Prostate gland (tissue), 2 donors: ENCODE measurements at regions not wholly inside any gene's neighbourhood (a gene's known extent, or its start where the extent isn't known, plus 50 kb on each side); places are given as distances from the start of the nearest gene placed in this dataset.

ENCODE experiments used
- DNase-seq: peaks from one replicate; pipeline ENCODE4 v3.0.0-alpha.2; 2019; ENCODE audit warnings: low spot score
- H3K27ac ChIP-seq, 2 donors: fragments of 200-600 bp; sonication (generic); 2 replicates each; pipeline ENCODE4 v1.5.1; 2017 to 2019
- H3K27me3 ChIP-seq: fragments of 200-600 bp; sonication (generic); replicated peaks from 2 replicates; pipeline ENCODE4 v1.5.1; 2019; ENCODE audit not compliant: insufficient read depth
- H3K36me3 ChIP-seq, 2 donors: fragments of 200-600 bp; sonication (generic); 1 replicate in 1 of 2; 2 replicates in 1 of 2; pipeline versions ENCODE4 v1.5.1 to v1.8.1; 2017 to 2019
- H3K4me1 ChIP-seq: fragments of 200-600 bp; sonication (generic); replicated peaks from 2 replicates; pipeline ENCODE4 v1.5.1; 2019
- H3K4me3 ChIP-seq, 2 donors: fragments of 200-600 bp; sonication (generic); 2 replicates each; pipeline ENCODE4 v1.5.1; 2017 to 2019
- H3K9me3 ChIP-seq: fragments of 200-600 bp; sonication (generic); 2 replicates; pipeline ENCODE4 v1.5.1; 2017
- CTCF ChIP-seq, 4 experiments: fragments of 200-600 bp in 2 of 4; fragments of 450-650 bp in 2 of 4; sonication (generic) in 2 of 4; IDR thresholded peaks; 1 replicate in 3 of 4; 2 replicates in 1 of 4; pipeline ENCODE4 v1.5.1; 2016 to 2019; ENCODE audit warnings: antibody characterized with exemption in 4 of 4, mild to moderate bottlenecking in 2 of 4, moderate library complexity in 2 of 4
- POLR2A ChIP-seq: fragments of 450-650 bp; IDR thresholded peaks from one replicate; pipeline ENCODE4 v1.6.1; 2016; ENCODE audit warnings: antibody characterized with exemption, mild to moderate bottlenecking
- POLR2AphosphoS5 ChIP-seq: sonication (generic); formaldehyde crosslinking; IDR thresholded peaks from one replicate; pipeline ENCODE4 v1.6.1; 2017; ENCODE audit warnings: antibody characterized with exemption
- WGBS: methylation state at CpG from one replicate; pipeline ENCODE4 v1.1.5; 2018; 5-methylcytosine and 5-hydroxymethylcytosine counted together
- intact Hi-C: fragments of 100-400 bp; cut with DNase I; formaldehyde crosslinking; loops from one replicate; pipeline ENCODE4 v1.14.2; 2022

- DNase-seq: no peak
- intact Hi-C loops: no loop called here
- 39% methylated on average over 1 of the region's 1 CpG for WGBS
- no peak overlapping the region for H3K4me3 ChIP-seq
- H3K9me3 ChIP-seq: no peaks in the 10 kb centered on the region
- H3K27me3 ChIP-seq: no peaks in the 10 kb centered on the region
- no peaks in the 10 kb centered on the region for H3K36me3 ChIP-seq
- H3K4me1 ChIP-seq: no peaks in the 10 kb centered on the region
- TF ChIP-seq POLR2A (no peak), POLR2AphosphoS5 (no peak), CTCF (IDR thresholded peaks at IDR 0.05) (no peak)
- no peak overlapping the region for H3K27ac ChIP-seq
These were observed 567.6 kb upstream of the ARPP21 start for GRCh38 chr3:35071772-35072171.

- Histone ChIP-seq H3K9me3 (no peaks in the 10 kb centered on the region), H3K27me3 (no peaks in the 10 kb centered on the region), H3K27ac (no peak overlapping the region), H3K36me3 (no peaks in the 10 kb centered on the region), H3K4me1 (no peaks in the 10 kb centered on the region), H3K4me3 (no peak overlapping the region)
- 77% methylated on average over 2 of the region's 2 CpGs for WGBS
- TF ChIP-seq POLR2AphosphoS5 (no peak), CTCF (IDR thresholded peaks at IDR 0.05) (no peak), POLR2A (no peak)
- intact Hi-C loops: no loop called here
- no peak for DNase-seq
These were observed 560.5 kb upstream of the ARPP21 start for GRCh38 chr3:35078780-35079179.

GRCh38 chr3:35079403-35079802 lies 559.9 kb upstream of the ARPP21 start:
- Histone ChIP-seq H3K36me3 (no peaks in the 10 kb centered on the region), H3K9me3 (no peaks in the 10 kb centered on the region), H3K27me3 (no peaks in the 10 kb centered on the region), H3K27ac (no peak overlapping the region), H3K4me3 (no peak overlapping the region), H3K4me1 (no peaks in the 10 kb centered on the region)
- intact Hi-C loops: no loop called here
- WGBS: 7% methylated on average over 1 of the region's 1 CpG
- no peak for DNase-seq
- TF ChIP-seq POLR2AphosphoS5 (no peak), POLR2A (no peak), CTCF (IDR thresholded peaks at IDR 0.05) (no peak)

- H3K4me1 ChIP-seq: no peaks in the 10 kb centered on the region
- intact Hi-C loops: no loop called here
- DNase-seq: no peak
- H3K9me3 ChIP-seq: no peaks in the 10 kb centered on the region
- no peaks in the 10 kb centered on the region for H3K36me3 ChIP-seq
- no peak for TF ChIP-seq POLR2A
- 41% methylated on average over 1 of the region's 1 CpG for WGBS
- H3K4me3 ChIP-seq: no peak overlapping the region
- no peaks in the 10 kb centered on the region for H3K27me3 ChIP-seq
- H3K27ac ChIP-seq: no peak overlapping the region
These were observed 557.4 kb upstream of the ARPP21 start for GRCh38 chr3:35081899-35082298.

- 56% methylated on average over 1 of the region's 1 CpG for WGBS
- Histone ChIP-seq H3K36me3 (no peaks in the 10 kb centered on the region), H3K27ac (no peak overlapping the region), H3K4me3 (no peak overlapping the region), H3K27me3 (no peaks in the 10 kb centered on the region), H3K4me1 (no peaks in the 10 kb centered on the region), H3K9me3 (no peaks in the 10 kb centered on the region)
- TF ChIP-seq POLR2AphosphoS5 (no peak), POLR2A (no peak), CTCF (IDR thresholded peaks at IDR 0.05) (no peak)
- DNase-seq: no peak
- intact Hi-C loops: no loop called here
These were observed 550.4 kb upstream of the ARPP21 start for GRCh38 chr3:35088943-35089342.
